Activated CD4-positive, alpha-beta T cell treated with anti-CD3 and anti-CD28 coated beads, Interleukin-2, amount 50 U/mL, for 4 hours (primary cell): ENCODE measurements at regions not wholly inside any gene's neighbourhood (a gene's known extent, or its start where the extent isn't known, plus 50 kb on each side); places are given as distances from the start of the nearest gene placed in this dataset.
"Not testable (repeated sequence)": the region's sequence is repeated elsewhere in the genome, so short reads cannot be mapped to it uniquely, and the experiment has no call there.

Experiments
- DNase-seq, 2 experiments: peaks; one replicate each; pipeline ENCODE4 v3.0.0-alpha.2; 2020

DNA sequence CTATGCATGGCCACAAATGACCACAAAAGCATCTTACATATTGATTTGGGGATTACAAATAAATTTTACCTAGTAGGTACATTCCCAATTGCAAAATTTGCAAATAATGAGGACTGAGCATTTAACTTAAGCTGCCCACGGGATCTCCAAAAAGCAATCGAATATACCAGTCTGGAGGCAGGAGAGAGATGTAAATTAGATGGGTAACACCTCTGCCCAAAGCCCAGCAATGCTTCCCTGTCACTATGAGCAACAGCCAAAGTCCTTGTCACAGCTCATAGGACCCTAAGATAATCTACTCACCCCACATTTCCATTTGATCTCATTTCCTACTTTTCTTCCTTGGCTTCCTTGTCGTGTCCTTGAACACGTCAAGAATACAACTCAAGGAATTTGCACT lies 172.2 kb downstream of the SUCLG1 start:
- DNase-seq = no peak

DNA sequence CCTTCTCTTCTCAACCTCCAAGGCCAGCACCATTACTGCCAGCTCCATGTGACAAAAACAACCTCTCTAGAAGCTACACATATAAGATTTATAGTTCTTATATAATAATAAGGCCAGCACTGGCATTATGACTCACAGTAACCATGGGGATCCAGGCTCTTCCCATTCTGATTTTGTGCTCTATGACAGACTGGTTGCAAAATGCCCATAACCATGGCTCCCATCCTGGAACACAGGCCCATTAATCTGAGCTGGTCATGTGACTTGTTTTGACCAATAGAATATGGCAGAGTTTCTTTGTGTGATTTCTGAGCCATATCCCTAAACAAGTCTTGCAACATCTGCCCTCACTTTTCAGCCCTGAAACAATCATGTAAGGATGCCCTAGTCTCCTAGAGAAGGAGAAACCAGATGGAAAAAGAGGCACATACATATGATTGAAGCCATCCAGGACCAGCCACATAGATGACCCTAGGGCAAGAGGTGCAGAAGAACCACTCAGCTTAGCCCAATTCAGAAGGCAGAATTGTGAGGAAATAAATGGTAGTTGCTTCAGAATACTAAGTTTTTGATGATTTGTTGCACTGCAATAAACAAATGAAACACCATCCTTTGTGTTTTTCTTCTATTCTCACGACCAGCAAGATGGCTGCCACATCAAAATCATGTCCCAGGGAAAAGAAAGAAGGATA lies 173.9 kb downstream of the SUCLG1 start:
- no peak for DNase-seq

DNA sequence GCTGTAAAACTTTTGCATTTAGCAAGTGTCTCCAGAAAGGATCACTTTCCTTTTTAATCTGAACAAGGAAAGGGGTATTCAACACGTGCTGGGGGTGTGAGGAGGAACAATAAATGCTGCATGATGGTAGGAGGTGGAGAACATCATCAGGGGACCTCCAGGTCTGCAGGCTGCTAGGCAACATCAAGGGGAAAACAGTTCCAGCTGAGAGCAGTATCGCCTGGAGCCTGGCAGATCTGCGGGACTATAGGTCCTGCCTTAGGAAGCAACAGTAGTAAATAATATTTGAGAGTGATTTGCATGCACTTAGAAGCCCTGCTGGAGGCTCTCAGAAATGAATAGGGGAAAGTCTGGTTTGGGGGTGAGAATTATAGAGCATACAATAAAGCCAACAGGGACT lies 175.6 kb downstream of the SUCLG1 start:
- no peak for DNase-seq

DNA sequence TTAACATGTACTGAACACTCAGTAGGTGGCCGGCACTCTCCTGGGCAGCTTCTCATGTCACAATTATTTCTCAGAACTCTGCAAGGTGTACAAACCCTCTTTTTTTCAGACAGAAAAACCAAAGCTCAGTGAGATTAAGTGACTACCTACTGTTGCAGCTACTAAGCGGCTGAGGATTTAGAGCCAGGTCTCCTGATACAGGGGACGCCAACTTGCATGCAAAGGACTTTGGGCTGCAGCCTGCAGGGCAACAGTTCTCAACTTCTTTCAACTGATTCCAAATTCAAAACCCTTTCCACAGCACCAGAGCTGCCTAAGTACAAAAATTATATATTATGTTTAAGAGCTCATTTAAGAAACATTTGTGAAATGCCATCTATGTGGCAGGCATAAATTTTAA lies 177.6 kb downstream of the SUCLG1 start:
- DNase-seq = no peak

DNA sequence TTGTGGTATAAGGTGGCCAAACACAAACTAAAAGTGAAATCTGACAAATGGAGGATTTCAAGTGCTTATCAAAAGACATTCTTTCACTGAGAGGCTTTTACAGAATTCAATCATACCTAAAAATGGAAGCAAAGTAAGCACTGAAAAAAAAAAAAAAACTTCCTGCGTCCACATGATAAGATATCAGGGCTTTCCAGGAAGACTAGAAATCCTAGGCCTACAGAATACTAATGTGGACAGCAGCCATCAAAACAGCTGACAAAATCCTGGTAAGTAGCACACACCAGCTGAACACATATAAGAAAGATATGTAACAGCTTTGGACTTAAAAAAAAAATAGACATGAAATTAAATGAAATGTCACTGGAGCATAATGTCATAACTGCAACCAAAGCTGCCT lies 178.2 kb downstream of the SUCLG1 start:
- DNase-seq = no peak

- DNase-seq = no peak
Observed at GRCh38 chr2:84278386-84278785, 180.7 kb downstream of the SUCLG1 start.

- DNase-seq = no peak
Observed at GRCh38 chr2:84276590-84277255, 182.4 kb downstream of the SUCLG1 start.

DNA sequence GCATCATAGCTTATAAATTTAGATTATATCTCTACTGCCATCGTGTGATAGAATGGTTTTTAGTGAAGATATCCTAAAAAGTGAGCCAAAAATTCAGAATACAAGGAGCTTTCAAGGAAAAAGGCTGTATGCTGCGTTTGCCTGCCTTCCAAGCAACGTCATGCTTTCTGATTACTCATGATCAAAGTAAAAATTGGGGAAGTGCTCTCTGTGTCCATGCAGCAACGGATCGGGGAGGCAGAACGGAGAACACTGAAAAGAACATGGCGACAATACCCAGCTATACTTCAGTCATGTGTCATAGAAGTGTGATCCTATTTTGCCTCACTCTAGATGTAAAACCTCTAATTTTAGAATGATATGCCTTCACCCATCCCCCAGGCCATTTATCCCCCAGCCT lies 185.7 kb downstream of the SUCLG1 start:
- no peak for DNase-seq

- DNase-seq = no peak
Observed at GRCh38 chr2:84271977-84272376, 187.1 kb downstream of the SUCLG1 start.

DNA sequence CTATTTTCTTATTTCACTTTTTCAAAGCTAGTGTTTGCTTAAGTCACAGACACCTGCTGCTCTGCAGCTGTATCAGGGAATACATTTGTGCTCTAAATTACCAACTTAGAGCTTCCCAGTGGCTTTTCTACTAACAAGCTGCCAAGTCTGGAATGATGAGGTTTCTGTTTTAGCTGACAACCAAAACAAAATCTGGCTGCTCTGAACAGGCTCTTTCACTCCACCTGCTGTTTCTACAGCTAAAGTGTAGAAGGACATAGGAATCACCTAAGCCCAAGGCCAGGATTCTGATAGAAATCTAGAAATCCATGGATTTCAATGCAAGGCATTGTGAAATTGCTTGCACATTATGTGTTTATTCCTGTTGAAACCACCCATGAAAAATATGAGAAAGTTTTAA lies 201.2 kb downstream of the SUCLG1 start:
- DNase-seq = no peak

DNA sequence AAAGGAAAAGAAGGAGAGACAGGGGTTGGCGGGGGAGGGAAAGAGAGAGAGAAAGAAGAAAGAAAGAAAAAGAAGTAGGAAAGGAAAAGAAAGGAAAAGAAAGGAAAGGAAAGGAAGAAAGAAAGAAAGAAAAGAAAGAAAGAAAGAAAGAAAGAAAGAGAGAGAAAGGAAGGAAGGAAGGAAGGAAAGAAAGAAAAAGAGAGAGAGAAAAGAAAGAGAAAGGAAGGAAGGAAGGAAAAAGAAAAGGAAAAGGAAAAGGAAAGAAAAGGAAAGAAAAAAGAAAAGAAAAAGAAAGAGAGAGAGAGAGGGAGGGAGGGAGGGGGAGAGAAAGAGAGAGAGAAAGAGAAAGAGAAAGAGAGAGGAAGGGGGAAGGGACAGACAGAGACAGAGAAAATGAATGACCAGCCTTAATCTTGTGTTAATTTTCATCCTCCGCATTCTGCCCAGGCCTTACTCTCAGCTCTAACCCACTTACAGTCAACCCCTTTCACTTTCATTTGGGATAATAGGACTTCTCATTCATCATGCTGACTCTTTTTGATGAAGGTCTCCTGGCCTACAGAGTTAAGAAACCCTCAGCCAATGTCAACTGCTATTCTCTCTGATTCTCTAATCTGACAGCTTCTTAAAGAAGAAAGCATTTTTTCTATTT lies 207.3 kb downstream of the SUCLG1 start:
- DNase-seq = no peak

DNA sequence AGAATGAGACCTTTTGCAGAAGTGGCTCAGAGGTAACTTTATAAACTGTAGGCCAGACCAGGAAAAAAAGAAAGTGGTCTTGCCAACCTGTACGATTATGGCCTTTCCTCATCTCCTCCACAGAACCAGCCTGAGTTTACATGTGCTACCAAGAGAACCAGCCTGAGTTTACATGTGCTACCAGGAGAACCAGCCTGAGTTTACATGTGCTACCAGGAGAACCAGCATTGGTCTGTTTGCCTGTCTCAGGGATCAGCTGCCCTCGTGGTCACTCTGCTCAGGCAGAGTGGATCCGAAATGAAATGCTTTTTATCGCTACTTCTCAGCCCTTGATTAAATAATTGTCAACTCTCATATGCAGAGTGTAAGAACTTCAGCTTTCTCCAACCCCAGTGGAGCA lies 209.9 kb downstream of the SUCLG1 start:
- DNase-seq = no peak

DNA sequence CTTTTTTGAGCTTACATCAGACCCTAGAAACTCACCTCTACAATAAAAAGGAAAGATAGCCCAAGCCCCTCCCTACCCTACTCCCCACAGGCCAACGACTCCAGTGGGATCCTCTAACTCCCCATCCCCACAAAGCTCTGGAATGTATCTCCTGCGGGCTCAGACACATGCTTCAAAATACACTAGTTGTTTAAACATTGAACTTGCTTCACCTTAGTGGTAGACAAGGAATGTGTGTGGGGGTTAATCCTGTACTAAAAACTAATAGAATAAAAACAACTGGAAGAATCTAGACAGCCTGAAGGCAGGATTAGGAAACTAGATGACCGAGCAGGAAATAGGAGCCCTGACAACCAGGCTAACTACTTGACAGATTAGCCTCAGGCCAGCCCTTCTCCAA lies 211.5 kb downstream of the SUCLG1 start:
- DNase-seq = no peak

GRCh38 chr2:84243788-84244733 lies 215.0 kb downstream of the SUCLG1 start:
- no peak for DNase-seq

- DNase-seq = no peak
Observed at GRCh38 chr2:84238907-84239306, 220.2 kb downstream of the SUCLG1 start.

- DNase-seq = no peak
Observed at GRCh38 chr2:84236288-84236687, 222.8 kb downstream of the SUCLG1 start.

GRCh38 chr2:84234103-84234502 lies 225.0 kb downstream of the SUCLG1 start:
- no peak for DNase-seq

GRCh38 chr2:84231478-84231877 lies 227.6 kb downstream of the SUCLG1 start:
- DNase-seq = no peak

DNA sequence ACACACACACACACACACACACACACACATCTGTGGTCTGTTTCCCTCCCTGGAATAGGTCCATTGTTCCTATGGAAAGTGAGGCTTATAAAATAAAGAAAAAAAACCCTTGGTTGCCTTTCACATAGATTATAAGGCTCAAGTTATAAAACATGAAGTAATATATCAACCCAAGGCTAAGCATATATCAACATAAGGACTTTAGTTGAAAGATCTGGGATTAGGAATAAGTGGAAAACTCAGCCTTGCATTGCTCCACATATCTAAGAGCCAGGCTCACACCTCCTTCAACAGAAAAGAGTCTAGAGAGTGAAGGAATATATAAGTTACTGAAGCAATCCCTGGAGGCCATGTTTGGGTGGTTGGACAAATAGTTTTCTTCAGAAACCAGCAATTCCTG lies 235.0 kb downstream of the SUCLG1 start:
- no peak for DNase-seq

DNA sequence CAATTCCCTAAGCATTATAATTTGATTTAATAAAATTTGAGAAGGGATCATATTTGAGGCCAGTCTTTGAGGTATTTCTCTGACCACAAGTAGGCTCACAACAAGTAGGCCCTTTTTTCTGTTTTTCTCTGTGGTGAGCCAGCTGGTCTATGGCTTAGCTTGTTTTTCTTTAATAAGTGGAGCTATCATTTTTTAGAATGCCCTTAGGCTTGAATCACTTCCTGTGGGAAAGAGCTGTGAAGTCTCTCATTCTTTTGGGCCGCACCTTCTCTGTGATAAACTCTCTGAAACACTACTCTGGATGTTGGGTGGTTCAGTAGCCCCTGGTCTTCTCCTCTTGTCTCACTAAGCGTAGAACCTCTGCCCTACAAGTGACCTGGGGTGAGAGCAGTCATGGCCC lies 235.9 kb downstream of the SUCLG1 start:
- DNase-seq = no peak

- not testable (repeated sequence) for DNase-seq
Observed at GRCh38 chr2:84221102-84221501, 238.0 kb downstream of the SUCLG1 start.

GRCh38 chr2:84217456-84217855 lies 241.6 kb downstream of the SUCLG1 start:
- no peak for DNase-seq

DNA sequence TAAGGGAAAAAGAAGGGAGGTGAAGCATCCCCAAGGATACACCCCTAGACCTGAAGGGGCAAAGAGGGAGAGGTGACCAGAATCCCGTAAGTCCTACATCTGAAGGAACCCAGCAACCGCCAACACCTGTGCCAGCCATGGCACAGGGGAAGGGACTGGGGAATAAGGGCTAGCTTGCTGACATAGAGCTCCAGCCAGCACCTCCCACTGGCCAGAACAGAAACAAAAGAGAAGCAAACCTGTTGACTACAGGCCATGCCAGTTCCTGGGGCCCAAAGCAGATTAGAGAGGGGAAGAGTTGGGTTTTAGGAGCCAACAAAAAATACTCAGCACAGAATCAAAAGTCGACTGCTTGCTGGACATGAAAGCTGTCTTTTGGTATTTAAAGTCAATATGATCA lies 244.6 kb downstream of the SUCLG1 start:
- no peak for DNase-seq
